ENCODE measurements at regions not wholly inside any gene's neighbourhood (a gene's known extent, or its start where the extent isn't known, plus 50 kb on each side); places are given as distances from the start of the nearest gene placed in this dataset.

DNA sequence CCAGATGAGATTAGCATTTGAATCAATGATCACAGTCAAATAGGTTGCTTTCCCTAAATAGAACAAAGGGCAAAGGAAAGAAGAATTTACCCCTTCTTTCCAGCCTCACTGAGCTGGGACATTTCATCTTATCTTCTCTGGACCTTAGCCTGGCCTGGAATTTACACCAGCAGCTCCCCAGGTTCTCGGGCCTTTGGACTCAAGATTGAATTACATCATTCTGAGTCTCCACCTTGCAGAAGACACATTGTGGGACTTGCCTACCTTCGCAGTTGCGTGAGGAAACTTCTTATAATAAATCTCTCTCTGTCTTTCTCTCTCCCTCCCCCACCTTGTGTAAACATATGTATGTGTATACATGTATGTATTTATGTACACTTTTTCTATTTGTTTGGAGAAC lies 732.4 kb downstream of the IPMK start:
- no peak overlapping the region for H3K27ac ChIP-seq (ENCODE audit: low read depth in 2 of 2, low read length in 1 of 2)
- H3K4me3 ChIP-seq (ENCODE audit: low read depth in 1 of 2, low read length in 2 of 2): no peak overlapping the region
- no peaks in the 10 kb centered on the region for H3K27me3 ChIP-seq (ENCODE audit: control insufficient read depth in 1 of 2, insufficient read depth in 2 of 2, low read length in 2 of 2)
- no peaks in the 10 kb centered on the region for H3K36me3 ChIP-seq (ENCODE audit: control insufficient read depth in 2 of 2, insufficient read depth in 2 of 2, low read length in 1 of 2)
- H3K9me3 ChIP-seq (ENCODE audit: control insufficient read depth in 2 of 2, insufficient read depth in 1 of 2, low read depth in 1 of 2, low read length in 1 of 2): no peaks in the 10 kb centered on the region
- H3K4me1 ChIP-seq (ENCODE audit: control insufficient read depth in 2 of 2, insufficient read depth in 2 of 2, low read length in 1 of 2): no peaks in the 10 kb centered on the region
- WGBS, 2 donors: 57 to 82% methylated on average over 3 of the region's 3 CpGs

DNA sequence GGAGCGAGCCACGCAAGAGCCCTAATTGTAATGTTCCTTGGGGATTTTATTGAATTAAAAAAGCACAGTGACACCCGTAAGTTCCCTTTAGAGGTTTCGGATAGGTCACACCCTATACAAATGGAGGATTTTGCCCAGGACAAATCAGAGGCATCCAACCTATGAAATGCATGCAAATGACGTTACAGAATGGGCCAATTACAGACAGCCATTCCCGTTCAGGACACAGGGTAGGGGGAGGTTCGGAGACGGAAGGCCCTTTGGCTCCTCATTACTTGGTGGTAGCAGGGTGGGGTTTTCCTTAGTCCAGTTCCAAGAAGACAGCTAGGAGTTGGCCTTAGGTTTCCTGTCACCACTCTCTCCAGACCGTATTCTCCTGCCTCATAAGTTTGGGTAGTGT lies 754.1 kb downstream of the IPMK start:
- H3K4me3 ChIP-seq (ENCODE audit: low read depth in 1 of 2, low read length in 2 of 2): no peak overlapping the region
- 84 to 85% methylated on average over 9 of the region's 9 CpGs for WGBS, 2 donors

DNA sequence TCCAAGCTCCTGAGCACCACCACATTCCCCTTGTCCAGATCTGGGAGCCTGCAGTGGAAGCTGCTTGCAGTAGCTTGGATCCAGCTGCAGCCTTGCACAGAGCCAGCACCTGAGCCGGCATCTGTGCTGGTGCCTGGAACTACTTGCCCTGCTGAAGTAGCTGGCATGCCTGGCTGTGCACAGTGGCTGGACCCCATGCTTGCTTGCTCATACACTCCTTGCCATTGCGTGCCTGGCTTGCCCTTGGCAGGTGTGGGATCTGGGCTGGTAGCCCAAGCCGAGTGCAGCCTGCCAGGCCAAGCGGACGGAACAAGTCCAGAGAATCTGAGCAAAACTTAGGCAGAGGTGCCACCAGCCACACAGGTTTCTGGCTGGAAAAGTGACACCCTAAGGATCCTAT lies 759.9 kb downstream of the IPMK start:
- Histone ChIP-seq H3K9me3 (ENCODE audit: control insufficient read depth in 2 of 2, insufficient read depth in 1 of 2, low read depth in 1 of 2, low read length in 1 of 2) (peaks cover 5 to 10% of the 10 kb centered on the region in 2 donors), H3K4me3 (ENCODE audit: low read depth in 1 of 2, low read length in 2 of 2) (no peak overlapping the region), H3K4me1 (ENCODE audit: control insufficient read depth in 2 of 2, insufficient read depth in 2 of 2, low read length in 1 of 2) (no peaks in the 10 kb centered on the region), H3K36me3 (ENCODE audit: control insufficient read depth in 2 of 2, insufficient read depth in 2 of 2, low read length in 1 of 2) (no peaks in the 10 kb centered on the region), H3K27me3 (ENCODE audit: control insufficient read depth in 1 of 2, insufficient read depth in 2 of 2, low read length in 2 of 2) (no peaks in the 10 kb centered on the region), H3K27ac (ENCODE audit: low read depth in 2 of 2, low read length in 1 of 2) (no peak overlapping the region)
- WGBS, 2 donors: 69 to 78% methylated on average over 5 of the region's 5 CpGs

More for the DNA sequence above, 754.1 kb downstream of the IPMK start:
- Histone ChIP-seq H3K9me3 (ENCODE audit: control insufficient read depth in 2 of 2, insufficient read depth in 1 of 2, low read depth in 1 of 2, low read length in 1 of 2) (no peaks in the 10 kb centered on the region), H3K27me3 (ENCODE audit: control insufficient read depth in 1 of 2, insufficient read depth in 2 of 2, low read length in 2 of 2) (no peaks in the 10 kb centered on the region), H3K27ac (ENCODE audit: low read depth in 2 of 2, low read length in 1 of 2) (no peak overlapping the region), H3K4me1 (ENCODE audit: control insufficient read depth in 2 of 2, insufficient read depth in 2 of 2, low read length in 1 of 2) (no peaks in the 10 kb centered on the region), H3K36me3 (ENCODE audit: control insufficient read depth in 2 of 2, insufficient read depth in 2 of 2, low read length in 1 of 2) (no peaks in the 10 kb centered on the region)

GRCh38 chr10:57506414-57507094 lies 761.1 kb downstream of the IPMK start:
- 72 to 73% methylated on average over 10 of the region's 10 CpGs for WGBS, 2 donors
- H3K4me1 ChIP-seq (ENCODE audit: control insufficient read depth in 2 of 2, insufficient read depth in 2 of 2, low read length in 1 of 2): no peaks in the 10 kb centered on the region
- no peak overlapping the region for H3K27ac ChIP-seq (ENCODE audit: low read depth in 2 of 2, low read length in 1 of 2)
- no peak overlapping the region for H3K4me3 ChIP-seq (ENCODE audit: low read depth in 1 of 2, low read length in 2 of 2)
- peaks cover 5 to 10% of the 10 kb centered on the region in 2 donors for H3K9me3 ChIP-seq (ENCODE audit: control insufficient read depth in 2 of 2, insufficient read depth in 1 of 2, low read depth in 1 of 2, low read length in 1 of 2)
- no peaks in the 10 kb centered on the region for H3K27me3 ChIP-seq (ENCODE audit: control insufficient read depth in 1 of 2, insufficient read depth in 2 of 2, low read length in 2 of 2)
- H3K36me3 ChIP-seq (ENCODE audit: control insufficient read depth in 2 of 2, insufficient read depth in 2 of 2, low read length in 1 of 2): no peaks in the 10 kb centered on the region

DNA sequence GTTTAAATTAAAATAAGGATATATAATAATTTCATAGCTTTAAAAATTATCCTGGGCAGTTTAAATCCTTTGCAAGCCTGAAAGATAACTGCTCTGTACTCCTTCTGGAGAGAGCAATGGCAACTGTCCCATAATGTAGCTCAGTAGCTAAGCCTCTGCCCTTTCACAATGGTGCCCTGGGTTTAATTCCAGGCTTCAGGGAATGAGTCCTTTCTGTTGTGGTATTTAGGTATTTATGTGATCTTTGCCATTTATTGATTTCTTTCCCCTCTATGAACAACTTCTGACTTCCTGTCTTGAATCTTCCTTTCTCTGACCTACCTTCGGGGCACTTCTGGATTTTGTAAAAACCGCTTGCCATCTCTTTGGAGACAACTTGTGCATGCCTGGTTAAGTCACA lies 773.2 kb downstream of the IPMK start:
- no peak overlapping the region for H3K27ac ChIP-seq (ENCODE audit: low read depth in 2 of 2, low read length in 1 of 2)
- 69 to 75% methylated on average over 2 of the region's 2 CpGs for WGBS, 2 donors
- no peaks in the 10 kb centered on the region for H3K27me3 ChIP-seq (ENCODE audit: control insufficient read depth in 1 of 2, insufficient read depth in 2 of 2, low read length in 2 of 2)
- H3K4me3 ChIP-seq (ENCODE audit: low read depth in 1 of 2, low read length in 2 of 2): no peak overlapping the region
- no peaks in the 10 kb centered on the region for H3K36me3 ChIP-seq (ENCODE audit: control insufficient read depth in 2 of 2, insufficient read depth in 2 of 2, low read length in 1 of 2)
- no peaks in the 10 kb centered on the region for H3K4me1 ChIP-seq (ENCODE audit: control insufficient read depth in 2 of 2, insufficient read depth in 2 of 2, low read length in 1 of 2)
- no peaks in the 10 kb centered on the region for H3K9me3 ChIP-seq (ENCODE audit: control insufficient read depth in 2 of 2, insufficient read depth in 1 of 2, low read depth in 1 of 2, low read length in 1 of 2)

- Histone ChIP-seq H3K36me3 (ENCODE audit: control insufficient read depth in 2 of 2, insufficient read depth in 2 of 2, low read length in 1 of 2) (no peaks in the 10 kb centered on the region), H3K9me3 (ENCODE audit: control insufficient read depth in 2 of 2, insufficient read depth in 1 of 2, low read depth in 1 of 2, low read length in 1 of 2) (no peaks in the 10 kb centered on the region), H3K27ac (ENCODE audit: low read depth in 2 of 2, low read length in 1 of 2) (no peak overlapping the region), H3K27me3 (ENCODE audit: control insufficient read depth in 1 of 2, insufficient read depth in 2 of 2, low read length in 2 of 2) (no peaks in the 10 kb centered on the region), H3K4me3 (ENCODE audit: low read depth in 1 of 2, low read length in 2 of 2) (no peak overlapping the region), H3K4me1 (ENCODE audit: control insufficient read depth in 2 of 2, insufficient read depth in 2 of 2, low read length in 1 of 2) (no peaks in the 10 kb centered on the region)
- WGBS, 2 donors: 35 to 43% methylated on average over 1 of the region's 1 CpG
These were observed 785.4 kb downstream of the IPMK start for GRCh38 chr10:57482259-57482658.

GRCh38 chr10:57472823-57473619 lies 794.7 kb downstream of the IPMK start:
- Histone ChIP-seq H3K4me1 (ENCODE audit: control insufficient read depth in 2 of 2, insufficient read depth in 2 of 2, low read length in 1 of 2) (no peaks in the 10 kb centered on the region), H3K4me3 (ENCODE audit: low read depth in 1 of 2, low read length in 2 of 2) (no peak overlapping the region), H3K27ac (ENCODE audit: low read depth in 2 of 2, low read length in 1 of 2) (no peak overlapping the region), H3K27me3 (ENCODE audit: control insufficient read depth in 1 of 2, insufficient read depth in 2 of 2, low read length in 2 of 2) (no peaks in the 10 kb centered on the region), H3K36me3 (ENCODE audit: control insufficient read depth in 2 of 2, insufficient read depth in 2 of 2, low read length in 1 of 2) (no peaks in the 10 kb centered on the region), H3K9me3 (ENCODE audit: control insufficient read depth in 2 of 2, insufficient read depth in 1 of 2, low read depth in 1 of 2, low read length in 1 of 2) (no peaks in the 10 kb centered on the region)
- WGBS, 2 donors: 75 to 79% methylated on average over 2 of the region's 2 CpGs

DNA sequence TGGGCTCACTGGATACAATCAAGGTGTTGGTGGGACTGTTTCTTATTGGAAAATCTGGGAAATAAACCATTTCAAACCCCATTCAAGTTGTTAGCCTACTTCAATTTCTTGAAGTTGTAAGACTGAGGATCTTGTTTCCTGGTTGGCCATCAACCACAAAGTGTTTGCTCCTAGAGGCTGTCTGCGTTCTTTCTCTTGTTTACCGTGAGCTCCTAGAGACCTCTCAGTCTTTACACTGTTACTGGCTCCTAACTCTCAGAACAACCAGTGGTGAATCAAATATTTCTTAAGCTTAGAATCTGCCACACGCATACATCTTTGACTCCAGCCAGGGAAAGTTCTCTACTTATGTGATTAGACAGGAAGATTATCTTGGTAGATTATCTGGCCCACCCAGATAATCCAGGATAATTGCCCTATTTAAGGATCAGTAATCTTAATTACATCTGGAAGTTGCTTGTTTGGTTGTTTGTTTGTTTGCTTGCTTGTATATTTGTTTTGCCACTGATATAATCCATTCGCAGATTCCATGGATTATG lies 798.7 kb downstream of the IPMK start:
- H3K4me3 ChIP-seq (ENCODE audit: low read depth in 1 of 2, low read length in 2 of 2): no peak overlapping the region
- H3K27me3 ChIP-seq (ENCODE audit: control insufficient read depth in 1 of 2, insufficient read depth in 2 of 2, low read length in 2 of 2): no peaks in the 10 kb centered on the region
- WGBS, 2 donors: 47 to 54% methylated on average over 4 of the region's 4 CpGs
- H3K9me3 ChIP-seq (ENCODE audit: control insufficient read depth in 2 of 2, insufficient read depth in 1 of 2, low read depth in 1 of 2, low read length in 1 of 2): no peaks in the 10 kb centered on the region
- H3K36me3 ChIP-seq (ENCODE audit: control insufficient read depth in 2 of 2, insufficient read depth in 2 of 2, low read length in 1 of 2): no peaks in the 10 kb centered on the region
- H3K27ac ChIP-seq (ENCODE audit: low read depth in 2 of 2, low read length in 1 of 2): no peak overlapping the region
- H3K4me1 ChIP-seq (ENCODE audit: control insufficient read depth in 2 of 2, insufficient read depth in 2 of 2, low read length in 1 of 2): no peaks in the 10 kb centered on the region

DNA sequence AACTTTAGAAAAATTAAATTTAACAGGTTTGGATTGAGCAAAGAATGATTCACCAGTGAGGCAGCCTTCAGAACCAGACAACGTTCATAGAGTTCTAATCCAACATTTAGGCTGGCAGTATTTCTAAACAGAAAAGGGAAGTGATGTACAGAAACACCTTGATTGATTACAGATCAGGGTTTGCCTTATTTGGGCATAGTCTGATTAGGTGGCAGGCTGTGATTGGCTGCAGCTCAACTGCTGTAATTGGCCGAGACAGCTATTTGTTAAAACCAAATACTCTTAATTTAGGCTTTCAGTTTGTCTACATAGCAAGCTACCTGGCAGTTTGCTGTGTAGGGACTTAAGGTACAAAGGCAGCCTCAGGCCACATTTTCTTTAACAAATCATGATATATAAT lies 802.5 kb downstream of the IPMK start:
- H3K27ac ChIP-seq (ENCODE audit: low read depth in 2 of 2, low read length in 1 of 2): no peak overlapping the region
- H3K9me3 ChIP-seq (ENCODE audit: control insufficient read depth in 2 of 2, insufficient read depth in 1 of 2, low read depth in 1 of 2, low read length in 1 of 2): no peaks in the 10 kb centered on the region
- H3K36me3 ChIP-seq (ENCODE audit: control insufficient read depth in 2 of 2, insufficient read depth in 2 of 2, low read length in 1 of 2): no peaks in the 10 kb centered on the region
- no peak overlapping the region for H3K4me3 ChIP-seq (ENCODE audit: low read depth in 1 of 2, low read length in 2 of 2)
- no peaks in the 10 kb centered on the region for H3K27me3 ChIP-seq (ENCODE audit: control insufficient read depth in 1 of 2, insufficient read depth in 2 of 2, low read length in 2 of 2)
- H3K4me1 ChIP-seq (ENCODE audit: control insufficient read depth in 2 of 2, insufficient read depth in 2 of 2, low read length in 1 of 2): no peaks in the 10 kb centered on the region
- 65 to 78% methylated on average over 2 of the region's 2 CpGs for WGBS, 2 donors

All from esophagus (tissue), 2 donors.